Stimulated activated CD4-positive, alpha-beta T cell treated with anti-CD3 and anti-CD28 coated beads, Interleukin-1b, Interleukin-23, amount 100 ng/mL, for 1 hour (primary cell): ENCODE measurements at regions not wholly inside any gene's neighbourhood (a gene's known extent, or its start where the extent isn't known, plus 50 kb on each side); places are given as distances from the start of the nearest gene placed in this dataset.
"Not testable (repeated sequence)": the region's sequence is repeated elsewhere in the genome, so short reads cannot be mapped to it uniquely, and the experiment has no call there.

Experiments
- DNase-seq, 2 donors: peaks; one replicate each; pipeline ENCODE4 v3.0.0-alpha.2; 2020; ENCODE audit warnings: low read depth in 2 of 2

DNA sequence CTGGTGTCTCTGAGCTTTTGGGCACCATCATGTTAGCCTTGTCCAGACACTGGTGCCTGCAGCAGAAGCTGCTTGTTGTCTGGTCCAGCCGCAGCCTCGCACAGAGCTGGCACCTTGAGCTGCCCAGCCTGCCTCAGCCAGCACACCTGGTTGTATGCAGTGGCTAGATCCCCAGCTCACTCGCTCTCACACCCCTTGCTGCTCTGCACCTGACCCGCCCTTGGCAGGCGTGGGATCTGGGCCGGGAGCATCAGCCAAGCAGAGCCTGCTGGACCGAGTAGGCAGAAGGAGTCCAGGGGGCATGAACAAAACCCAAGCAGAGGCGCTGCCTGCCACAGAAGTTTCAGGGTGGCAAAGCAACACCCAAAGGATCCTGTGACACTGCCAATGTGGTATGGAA lies 79.7 kb upstream of the ITGB1 start:
- DNase-seq = no peak

DNA sequence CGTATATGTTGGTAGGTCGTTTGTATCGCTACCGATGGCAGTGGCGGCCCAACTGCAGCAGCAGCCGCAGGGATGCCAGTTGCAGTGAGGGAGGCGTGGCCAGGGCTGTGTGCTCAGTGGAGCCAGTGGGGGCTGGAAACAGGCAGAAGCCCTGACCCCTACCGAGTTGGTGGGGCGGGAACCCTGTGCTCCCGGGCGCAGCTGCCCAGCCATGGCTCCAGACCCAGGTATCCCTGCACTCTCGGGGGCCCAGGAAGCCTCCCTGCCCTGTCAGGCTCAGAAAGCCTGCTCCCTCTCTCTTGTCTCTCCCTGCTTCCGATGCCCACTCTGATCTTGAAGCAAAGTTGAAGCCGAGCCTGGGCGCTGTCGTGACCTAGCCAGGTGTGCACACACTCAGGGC lies 78.6 kb upstream of the ITGB1 start:
- no peak for DNase-seq

DNA sequence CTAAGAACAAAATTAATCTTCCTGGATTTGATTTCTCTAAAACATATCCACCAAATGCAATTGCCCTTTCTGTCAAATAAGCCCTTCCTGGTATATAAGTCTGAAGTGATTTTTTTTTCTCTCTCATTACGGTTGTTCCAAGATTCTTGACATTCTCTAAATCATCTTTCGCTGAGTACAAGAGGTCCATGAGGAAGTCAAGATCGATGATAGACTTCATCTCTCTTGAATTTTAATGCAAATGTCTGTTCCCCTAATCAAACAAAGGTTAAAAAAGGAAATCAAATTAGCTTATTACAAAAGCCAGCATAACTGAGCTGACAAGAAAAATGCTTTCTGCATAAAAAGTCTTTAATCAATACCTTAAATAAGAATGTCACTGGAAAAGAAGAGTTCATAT lies 77.4 kb upstream of the ITGB1 start:
- DNase-seq = no peak

- DNase-seq = no peak
These were observed 76.9 kb upstream of the ITGB1 start for GRCh38 chr10:33034931-33035330.

GRCh38 chr10:33032654-33033151 lies 74.7 kb upstream of the ITGB1 start:
- no peak for DNase-seq

DNA sequence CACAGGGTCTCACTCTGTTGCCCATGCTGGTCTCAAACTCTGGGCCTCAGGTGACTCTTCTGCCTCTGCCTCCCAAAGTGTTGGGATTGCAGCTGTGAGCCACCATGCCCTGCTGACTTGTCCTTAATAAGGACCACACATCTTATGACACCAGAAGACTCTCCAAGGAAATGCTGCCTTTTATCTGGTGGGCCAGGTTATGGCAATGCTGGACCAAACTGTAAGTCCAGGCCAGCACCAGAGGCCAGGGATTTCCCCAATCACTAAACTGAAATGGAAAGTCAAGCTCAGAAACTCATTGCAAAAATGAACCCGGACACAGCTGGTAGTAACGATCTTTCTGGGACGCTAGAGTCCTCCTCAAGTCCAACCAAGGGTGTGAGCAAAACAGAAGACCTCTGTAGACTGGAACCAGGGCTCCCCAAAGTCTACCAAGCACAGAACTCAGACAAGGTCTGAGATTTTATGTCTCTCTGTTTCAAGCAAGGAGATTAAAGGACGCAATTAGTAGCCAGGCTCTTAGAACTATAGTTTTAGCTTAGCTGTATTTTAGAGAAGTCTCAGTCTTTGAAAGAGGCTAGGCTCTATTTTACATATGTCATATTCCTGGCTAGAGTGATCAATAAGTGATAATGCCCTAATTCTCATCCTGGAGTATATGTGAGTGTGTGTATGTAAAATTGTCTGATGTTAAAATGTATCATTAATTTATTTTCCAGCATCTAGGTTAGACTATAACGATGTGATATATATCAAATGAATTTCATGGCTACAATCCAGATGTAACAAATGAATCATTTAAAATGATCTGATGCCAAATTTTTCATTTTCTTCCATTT lies 74.0 kb upstream of the ITGB1 start:
- DNase-seq = no peak

- no peak for DNase-seq
These were observed 73.1 kb upstream of the ITGB1 start for GRCh38 chr10:33031171-33031570.

- not testable (repeated sequence) for DNase-seq
These were observed 70.5 kb upstream of the ITGB1 start for GRCh38 chr10:33028515-33028914.

GRCh38 chr10:33027088-33027487 lies 69.1 kb upstream of the ITGB1 start:
- DNase-seq = no peak

DNA sequence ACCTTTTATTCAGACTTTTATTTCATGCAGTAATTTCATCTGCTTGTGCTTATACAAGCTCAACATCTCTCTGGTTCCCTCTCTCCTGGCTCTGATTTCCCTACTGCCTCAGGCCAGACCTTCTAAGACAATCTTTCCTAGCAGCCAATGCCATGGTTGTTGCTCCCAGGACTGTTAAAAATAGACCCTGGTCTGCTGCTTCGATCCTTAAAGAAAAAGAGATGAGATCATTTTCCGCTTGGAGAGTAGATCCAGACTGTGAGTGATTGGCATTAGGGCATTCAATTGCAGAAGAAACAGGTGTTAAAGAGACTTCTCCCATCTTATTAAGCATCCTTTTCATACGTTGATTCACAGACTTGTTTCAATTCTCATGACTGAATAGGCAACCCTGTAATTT lies 68.4 kb upstream of the ITGB1 start:
- no peak for DNase-seq

- DNase-seq = no peak
These were observed 67.9 kb upstream of the ITGB1 start for GRCh38 chr10:33025910-33026309.

DNA sequence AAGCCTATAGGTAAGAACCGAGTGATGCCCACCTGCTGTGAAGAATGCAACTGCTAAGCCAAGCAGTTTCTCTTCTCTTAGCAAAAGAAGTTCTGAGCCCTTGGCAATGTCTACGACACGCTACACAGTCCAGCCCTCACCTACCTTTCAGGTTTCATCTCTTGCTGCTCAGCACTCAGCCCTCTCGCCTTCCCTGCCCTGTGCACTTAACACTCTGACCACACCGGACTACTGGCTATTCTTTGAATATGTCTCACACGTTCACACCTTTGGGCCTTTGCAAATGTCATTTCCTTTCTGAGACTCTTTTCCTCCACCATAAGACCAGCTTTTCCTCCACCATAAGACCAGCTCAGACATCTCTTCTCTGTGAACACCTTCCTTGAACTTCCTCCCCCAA lies 67.0 kb upstream of the ITGB1 start:
- no peak for DNase-seq

GRCh38 chr10:33022691-33023090 lies 64.7 kb upstream of the ITGB1 start:
- no peak for DNase-seq

DNA sequence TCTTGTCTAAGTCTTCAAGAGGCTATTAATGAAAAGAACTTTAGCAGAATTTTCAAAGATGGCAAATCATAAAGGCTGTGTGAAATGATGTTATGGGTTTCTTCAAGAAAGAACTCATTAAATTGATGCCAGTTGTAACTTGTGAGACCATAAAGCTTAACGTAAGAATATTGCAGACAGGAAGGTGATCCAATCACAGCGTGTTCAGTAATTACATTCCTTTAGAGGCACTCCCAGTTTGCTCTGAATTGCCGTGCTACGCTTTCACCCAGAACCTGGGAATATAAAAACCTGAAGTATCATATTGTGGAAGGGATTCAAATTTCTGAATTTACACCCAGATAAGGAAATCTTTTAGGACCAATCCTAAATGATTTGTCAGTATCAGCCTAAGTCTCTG lies 64.1 kb upstream of the ITGB1 start:
- DNase-seq = no peak

DNA sequence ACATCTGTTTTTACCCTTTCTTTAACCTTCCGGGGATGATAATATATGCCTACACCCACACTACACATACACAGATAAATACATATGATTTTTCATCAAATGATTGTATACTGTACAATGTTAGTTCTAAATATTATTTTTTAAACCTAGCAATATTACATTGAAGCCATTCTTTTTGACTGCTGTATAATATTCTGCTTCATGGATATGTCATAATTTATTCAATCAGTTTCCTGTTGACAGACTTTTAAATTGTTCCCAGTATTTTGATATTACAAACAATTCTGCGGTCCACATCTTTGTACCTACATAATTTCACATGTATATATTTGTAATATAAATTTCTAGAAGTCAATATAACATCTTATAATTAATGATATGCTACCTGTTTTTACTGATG lies 59.0 kb upstream of the ITGB1 start:
- DNase-seq = no peak

GRCh38 chr10:33015761-33016547 lies 57.9 kb upstream of the ITGB1 start:
- no peak for DNase-seq

DNA sequence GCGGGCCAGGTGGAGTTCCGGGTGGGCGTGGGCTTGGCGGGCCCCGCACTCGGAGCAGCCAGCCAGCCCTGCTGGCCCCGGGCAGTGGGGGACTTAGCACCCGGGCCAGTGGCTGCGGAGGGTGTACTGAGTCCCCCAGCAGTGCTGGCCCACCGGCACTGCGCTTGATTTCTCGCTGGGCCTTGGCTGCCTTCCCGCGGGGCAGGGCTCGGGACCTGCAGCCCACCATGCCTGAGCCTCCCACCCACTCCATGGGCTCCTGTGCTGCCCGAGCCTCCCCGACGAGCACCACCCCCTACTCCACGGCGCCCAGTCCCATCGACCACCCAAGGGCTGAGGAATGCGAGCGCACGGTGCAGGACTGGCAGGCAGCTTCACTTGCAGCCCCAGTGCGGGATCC lies 55.3 kb upstream of the ITGB1 start:
- not testable (repeated sequence) for DNase-seq

GRCh38 chr10:33012306-33012705 lies 54.3 kb upstream of the ITGB1 start:
- DNase-seq = no peak

- DNase-seq = no peak
These were observed 52.4 kb upstream of the ITGB1 start for GRCh38 chr10:33010132-33011037.

- DNase-seq = no peak
These were observed 51.5 kb upstream of the ITGB1 start for GRCh38 chr10:33009244-33010131.
